CD14-positive monocyte (primary cell): ENCODE measurements at regions not wholly inside any gene's neighbourhood (a gene's known extent, or its start where the extent isn't known, plus 50 kb on each side); places are given as distances from the start of the nearest gene placed in this dataset.

Experiments used
- DNase-seq, 3 donors: peaks; one replicate each; pipeline ENCODE4 v3.0.0-alpha.2; 2011 to 2022
- H2AFZ ChIP-seq: 2 replicates; pipeline ENCODE4 v1.6.0; 2012; ENCODE audit warnings: mild to moderate bottlenecking, low read depth, low read length, inconsistent platforms; ENCODE audit not compliant: insufficient read depth, poor library complexity, severe bottlenecking
- H3K27ac ChIP-seq, 2 donors: 1 replicate in 1 of 2; 2 replicates in 1 of 2; pipeline ENCODE4 v1.5.1; 2012 to 2013; ENCODE audit warnings: low read length in 2 of 2, control low read depth in 1 of 2, inconsistent platforms in 1 of 2, low read depth in 1 of 2, mild to moderate bottlenecking in 1 of 2
- H3K27me3 ChIP-seq, 2 donors: one replicate each; pipeline versions ENCODE4 v1.6.0 to v1.6.1; 2011 to 2013; ENCODE audit warnings: low read length in 2 of 2; ENCODE audit not compliant: control insufficient read depth in 2 of 2, insufficient read depth in 2 of 2
- H3K36me3 ChIP-seq, 2 donors: replicated peaks in 1 of 2; 1 replicate in 1 of 2; 2 replicates in 1 of 2; pipeline versions ENCODE4 v1.5.1 to v1.6.1; 2012 to 2013; ENCODE audit warnings: low read length in 2 of 2, control low read depth in 1 of 2, inconsistent platforms in 1 of 2, mild to moderate bottlenecking in 1 of 2; ENCODE audit not compliant: insufficient read depth in 2 of 2, control insufficient read depth in 1 of 2
- H3K4me1 ChIP-seq, 2 donors: 1 replicate in 1 of 2; 2 replicates in 1 of 2; pipeline versions ENCODE4 v1.5.1 to v1.6.1; 2012 to 2013; ENCODE audit warnings: low read length in 2 of 2, control low read depth in 1 of 2, inconsistent platforms in 1 of 2, mild to moderate bottlenecking in 1 of 2, moderate library complexity in 1 of 2; ENCODE audit not compliant: insufficient read depth in 2 of 2, control insufficient read depth in 1 of 2
- H3K4me2 ChIP-seq: replicated peaks from 2 replicates; pipeline ENCODE3; 2012; ENCODE audit warnings: low read length, moderate library complexity, mild to moderate bottlenecking; ENCODE audit not compliant: poor library complexity, severe bottlenecking; ENCODE audit errors: extremely low read depth
- H3K4me3 ChIP-seq, 3 experiments: fragments of 200-600 bp in 1 of 3; sonication (generic) in 1 of 3; replicated peaks in 1 of 3; 1 replicate in 2 of 3; 2 replicates in 1 of 3; pipeline ENCODE4 v1.5.1; 2011 to 2013; ENCODE audit warnings: low read length in 3 of 3, mild to moderate bottlenecking in 3 of 3, control low read depth in 2 of 3, low read depth in 2 of 3, inconsistent platforms in 1 of 3, moderate library complexity in 1 of 3
- H3K79me2 ChIP-seq: 2 replicates; pipeline ENCODE4 v1.6.0; 2012; ENCODE audit warnings: mild to moderate bottlenecking, control low read depth, inconsistent platforms, low read length, moderate library complexity; ENCODE audit not compliant: insufficient read depth
- H3K9ac ChIP-seq: 2 replicates; pipeline ENCODE4 v1.6.0; 2017; ENCODE audit warnings: low read length, mild to moderate bottlenecking; ENCODE audit not compliant: insufficient read depth, poor library complexity, severe bottlenecking
- H3K9me3 ChIP-seq, 2 donors: replicated peaks in 1 of 2; 1 replicate in 1 of 2; 2 replicates in 1 of 2; pipeline versions ENCODE4 v1.5.1 to v1.6.1; 2012 to 2013; ENCODE audit warnings: low read length in 2 of 2, control low read depth in 1 of 2; ENCODE audit not compliant: control insufficient read depth in 1 of 2, insufficient read depth in 1 of 2
- H4K20me1 ChIP-seq: 2 replicates; pipeline ENCODE4 v1.6.0; 2012; ENCODE audit warnings: mild to moderate bottlenecking, low read length, control low read depth, moderate library complexity; ENCODE audit not compliant: insufficient read depth
- H3K27ac Mint-ChIP-seq, 7 donors: one replicate each; pipeline ENCODE4 v1.8.0; 2020; ENCODE audit warnings: mild to moderate bottlenecking in 7 of 7, mixed read lengths in 7 of 7, moderate library complexity in 6 of 7, inconsistent platforms in 2 of 7
- H3K27me3 Mint-ChIP-seq, 3 donors: one replicate each; pipeline ENCODE4 v1.8.0; 2021 to 2022; ENCODE audit warnings: low read depth in 3 of 3, mild to moderate bottlenecking in 3 of 3, mixed read lengths in 3 of 3, moderate library complexity in 3 of 3, inconsistent platforms in 1 of 3
- H3K36me3 Mint-ChIP-seq, 2 donors: one replicate each; pipeline ENCODE4 v1.8.0; 2020; ENCODE audit warnings: mixed read lengths in 2 of 2, inconsistent platforms in 1 of 2, mild to moderate bottlenecking in 1 of 2
- H3K4me1 Mint-ChIP-seq: one replicate; pipeline ENCODE4 v1.8.0; 2020; ENCODE audit warnings: mild to moderate bottlenecking, mixed read lengths
- H3K4me3 Mint-ChIP-seq, 2 donors: one replicate each; pipeline ENCODE4 v1.8.0; 2020; ENCODE audit warnings: mild to moderate bottlenecking in 2 of 2, mixed read lengths in 2 of 2, moderate library complexity in 1 of 2
- H3K9me3 Mint-ChIP-seq, 7 donors: one replicate each; pipeline ENCODE4 v1.8.0; 2020 to 2022; ENCODE audit warnings: mixed read lengths in 7 of 7, mild to moderate bottlenecking in 6 of 7, moderate library complexity in 6 of 7, inconsistent platforms in 2 of 7
- WGBS: methylation state at CpG from one replicate; pipeline ENCODE4 v1.1.5; 2013; ENCODE audit warnings: missing lambda C conversion rate; ENCODE audit not compliant: insufficient coverage; 5-methylcytosine and 5-hydroxymethylcytosine counted together
- intact Hi-C, 2 donors: fragments of 100-400 bp; cut with micrococcal nuclease; formaldehyde crosslinking; loops; one replicate each; pipeline versions ENCODE4 v1.15.0 to v1.15.1; 2023
- TF ChIP-seq, protein P1 (sequence below): fragments of 200-600 bp; IDR thresholded peaks from one replicate; pipeline ENCODE4 v1.8.0; 2022; ENCODE audit warnings: antibody characterized with exemption, mild to moderate bottlenecking

DNA sequence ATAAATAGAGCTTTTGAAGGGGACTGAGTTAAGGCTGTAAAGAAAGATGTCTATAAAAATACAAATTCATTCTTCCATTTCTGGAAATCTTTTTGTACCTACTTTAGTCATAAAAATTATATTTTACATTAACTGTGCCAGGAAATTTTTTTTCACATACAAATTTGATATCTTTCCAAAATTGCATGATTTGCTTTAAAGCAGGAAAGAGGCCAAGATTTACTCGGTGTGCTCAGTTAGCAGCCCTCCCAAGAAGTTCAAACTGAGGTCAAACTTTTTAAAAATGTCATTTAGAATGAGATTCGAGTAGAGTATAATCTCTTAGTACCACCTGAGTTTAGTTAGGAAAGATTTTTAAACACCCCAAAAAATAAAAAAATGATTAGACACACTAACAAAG lies 173.2 kb upstream of the GRIP1 start:
- no peaks in the 10 kb centered on the region for H3K27me3 ChIP-seq
- no peak overlapping the region for H3K4me3 ChIP-seq
- Mint-ChIP-seq H3K27ac (no peak overlapping the region), H3K4me3 (no peak overlapping the region), H3K36me3 (no peaks in the 10 kb centered on the region), H3K9me3 (no peaks in the 10 kb centered on the region), H3K27me3 (no peaks in the 10 kb centered on the region), H3K4me1 (peaks cover 5% of the 10 kb centered on the region)
- no peak overlapping the region for H3K4me2 ChIP-seq
- no peaks in the 10 kb centered on the region for H4K20me1 ChIP-seq
- H3K36me3 ChIP-seq = no peaks in the 10 kb centered on the region
- no peaks in the 10 kb centered on the region for H3K4me1 ChIP-seq
- no peak overlapping the region for H3K9ac ChIP-seq
- TF ChIP-seq, protein P1, sequence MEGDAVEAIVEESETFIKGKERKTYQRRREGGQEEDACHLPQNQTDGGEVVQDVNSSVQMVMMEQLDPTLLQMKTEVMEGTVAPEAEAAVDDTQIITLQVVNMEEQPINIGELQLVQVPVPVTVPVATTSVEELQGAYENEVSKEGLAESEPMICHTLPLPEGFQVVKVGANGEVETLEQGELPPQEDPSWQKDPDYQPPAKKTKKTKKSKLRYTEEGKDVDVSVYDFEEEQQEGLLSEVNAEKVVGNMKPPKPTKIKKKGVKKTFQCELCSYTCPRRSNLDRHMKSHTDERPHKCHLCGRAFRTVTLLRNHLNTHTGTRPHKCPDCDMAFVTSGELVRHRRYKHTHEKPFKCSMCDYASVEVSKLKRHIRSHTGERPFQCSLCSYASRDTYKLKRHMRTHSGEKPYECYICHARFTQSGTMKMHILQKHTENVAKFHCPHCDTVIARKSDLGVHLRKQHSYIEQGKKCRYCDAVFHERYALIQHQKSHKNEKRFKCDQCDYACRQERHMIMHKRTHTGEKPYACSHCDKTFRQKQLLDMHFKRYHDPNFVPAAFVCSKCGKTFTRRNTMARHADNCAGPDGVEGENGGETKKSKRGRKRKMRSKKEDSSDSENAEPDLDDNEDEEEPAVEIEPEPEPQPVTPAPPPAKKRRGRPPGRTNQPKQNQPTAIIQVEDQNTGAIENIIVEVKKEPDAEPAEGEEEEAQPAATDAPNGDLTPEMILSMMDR = no peak
- intact Hi-C loops = no loop called here
- WGBS = no CpG with 5 or more reads among the region's 2 CpGs
- H3K9me3 ChIP-seq = no peaks in the 10 kb centered on the region
- H3K79me2 ChIP-seq = no peaks in the 10 kb centered on the region
- no peak overlapping the region for H3K27ac ChIP-seq
- DNase-seq = no peak
- no peak overlapping the region for H2AFZ ChIP-seq

DNA sequence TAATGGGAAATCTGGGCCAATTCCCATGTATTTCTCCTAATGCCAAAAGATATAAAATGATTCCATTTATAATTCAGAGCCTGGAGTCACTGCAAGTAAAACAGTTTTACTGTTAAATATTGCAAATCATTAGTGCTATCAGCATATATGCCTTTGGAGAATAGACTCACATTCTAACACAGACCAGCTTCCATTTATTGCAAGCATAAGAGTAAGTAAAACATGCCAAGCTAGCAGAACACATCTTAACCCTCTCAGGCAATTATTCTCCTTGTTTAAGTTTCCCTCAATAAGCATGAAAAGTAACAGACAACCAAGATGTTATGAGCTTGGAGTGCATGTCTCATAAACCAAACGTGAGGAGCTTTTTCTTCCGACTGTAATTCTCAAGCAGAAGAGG lies 173.9 kb upstream of the GRIP1 start:
- intact Hi-C loops = no loop called here
- Histone ChIP-seq H3K4me2 (no peak overlapping the region), H4K20me1 (no peaks in the 10 kb centered on the region), H3K9ac (no peak overlapping the region), H3K4me1 (no peaks in the 10 kb centered on the region), H3K9me3 (no peaks in the 10 kb centered on the region), H3K36me3 (no peaks in the 10 kb centered on the region), H3K27ac (no peak overlapping the region), H3K4me3 (no peak overlapping the region), H3K79me2 (no peaks in the 10 kb centered on the region), H2AFZ (no peak overlapping the region), H3K27me3 (no peaks in the 10 kb centered on the region)
- Mint-ChIP-seq H3K4me3 (no peak overlapping the region), H3K4me1 (peaks cover 5% of the 10 kb centered on the region), H3K9me3 (no peaks in the 10 kb centered on the region), H3K27me3 (no peaks in the 10 kb centered on the region), H3K27ac (no peak overlapping the region), H3K36me3 (no peaks in the 10 kb centered on the region)
- no peak for DNase-seq
- TF ChIP-seq, protein P1 = no peak
- 80% methylated on average over 1 of the region's 2 CpGs for WGBS
